ENCODE measurements at regions not wholly inside any gene's neighbourhood (a gene's known extent, or its start where the extent isn't known, plus 50 kb on each side); places are given as distances from the start of the nearest gene placed in this dataset.

GRCh38 chr13:97111756-97112155 lies 110.4 kb upstream of the MBNL2 start:
- no peak for DNase-seq (ENCODE audit: low spot score)

GRCh38 chr13:97112446-97113152 lies 109.5 kb upstream of the MBNL2 start:
- DNase-seq (ENCODE audit: low spot score) = no peak

GRCh38 chr13:97113231-97114001 lies 108.7 kb upstream of the MBNL2 start:
- DNase-seq (ENCODE audit: low spot score) = peak; percentile 66

DNA sequence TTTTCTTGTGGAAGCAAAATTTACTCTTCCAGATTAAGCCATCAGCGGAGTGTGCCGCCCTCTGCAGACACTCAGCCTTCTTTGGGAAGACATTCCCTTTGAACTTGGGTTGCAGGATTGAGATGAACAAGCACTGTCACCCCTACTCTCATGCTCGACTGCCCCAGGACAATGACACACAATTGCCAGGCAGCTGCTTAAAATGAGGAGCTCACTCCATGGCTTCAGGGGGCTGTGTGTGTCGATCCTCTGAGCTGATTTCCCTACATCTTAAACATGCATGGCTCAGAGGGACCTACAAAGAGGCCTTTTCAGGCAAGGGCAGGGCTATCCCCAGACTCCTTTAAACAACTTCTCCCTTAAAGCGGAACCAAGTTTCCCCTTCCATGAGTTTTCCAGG lies 107.5 kb upstream of the MBNL2 start:
- no peak for DNase-seq (ENCODE audit: low spot score)

DNA sequence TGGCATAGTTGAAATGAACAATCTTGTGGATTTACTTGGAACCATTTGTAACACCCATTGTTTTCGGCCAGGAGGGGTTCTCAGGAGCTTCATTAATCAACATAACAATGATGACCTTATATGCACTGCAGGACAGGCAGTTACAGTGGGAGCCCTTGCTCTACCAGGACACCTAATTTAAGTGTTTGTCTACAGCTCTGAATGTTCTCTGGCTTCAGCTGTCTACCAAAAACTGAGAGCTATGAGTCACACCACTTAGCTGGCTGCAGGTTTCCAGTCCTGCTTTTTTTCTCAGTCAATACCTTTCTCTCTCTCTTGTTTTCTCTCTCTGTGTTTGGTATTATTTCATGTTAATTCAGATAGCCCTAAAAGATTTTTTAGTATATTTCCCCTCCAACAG lies 105.4 kb upstream of the MBNL2 start:
- DNase-seq (ENCODE audit: low spot score) = peak; percentile 45

- no peak for DNase-seq (ENCODE audit: low spot score)
Measured at GRCh38 chr13:97117388-97117910, 104.7 kb upstream of the MBNL2 start.

GRCh38 chr13:97119943-97120342 lies 102.2 kb upstream of the MBNL2 start:
- no peak for DNase-seq (ENCODE audit: low spot score)

DNA sequence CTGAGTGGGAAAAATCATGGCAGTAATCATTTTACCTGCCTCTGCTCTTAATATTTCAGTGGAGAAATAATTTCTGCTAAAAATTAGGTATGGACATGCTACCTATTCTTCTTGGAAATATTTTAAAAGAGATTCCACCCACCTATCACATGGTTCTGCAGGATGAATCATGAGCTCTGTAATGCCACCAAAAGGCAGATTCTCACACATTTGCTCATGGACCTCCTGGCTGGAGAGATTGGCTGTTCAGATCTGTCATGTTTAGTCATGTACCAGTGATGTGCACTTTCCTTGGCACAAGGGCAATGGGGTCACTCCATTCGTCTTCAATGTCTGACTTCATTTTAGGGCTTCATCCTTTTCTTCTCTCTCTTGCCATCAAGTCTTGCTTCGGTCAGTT lies 101.8 kb upstream of the MBNL2 start:
- DNase-seq (ENCODE audit: low spot score) = no peak

GRCh38 chr13:97120976-97121375 lies 101.2 kb upstream of the MBNL2 start:
- no peak for DNase-seq (ENCODE audit: low spot score)

GRCh38 chr13:97121894-97122293 lies 100.2 kb upstream of the MBNL2 start:
- peak; percentile 74 for DNase-seq (ENCODE audit: low spot score)

- peak; percentile 85 for DNase-seq (ENCODE audit: low spot score)
Measured at GRCh38 chr13:97122381-97122996, 99.6 kb upstream of the MBNL2 start.

- DNase-seq (ENCODE audit: low spot score) = no peak
Measured at GRCh38 chr13:97124206-97124605, 97.9 kb upstream of the MBNL2 start.

DNA sequence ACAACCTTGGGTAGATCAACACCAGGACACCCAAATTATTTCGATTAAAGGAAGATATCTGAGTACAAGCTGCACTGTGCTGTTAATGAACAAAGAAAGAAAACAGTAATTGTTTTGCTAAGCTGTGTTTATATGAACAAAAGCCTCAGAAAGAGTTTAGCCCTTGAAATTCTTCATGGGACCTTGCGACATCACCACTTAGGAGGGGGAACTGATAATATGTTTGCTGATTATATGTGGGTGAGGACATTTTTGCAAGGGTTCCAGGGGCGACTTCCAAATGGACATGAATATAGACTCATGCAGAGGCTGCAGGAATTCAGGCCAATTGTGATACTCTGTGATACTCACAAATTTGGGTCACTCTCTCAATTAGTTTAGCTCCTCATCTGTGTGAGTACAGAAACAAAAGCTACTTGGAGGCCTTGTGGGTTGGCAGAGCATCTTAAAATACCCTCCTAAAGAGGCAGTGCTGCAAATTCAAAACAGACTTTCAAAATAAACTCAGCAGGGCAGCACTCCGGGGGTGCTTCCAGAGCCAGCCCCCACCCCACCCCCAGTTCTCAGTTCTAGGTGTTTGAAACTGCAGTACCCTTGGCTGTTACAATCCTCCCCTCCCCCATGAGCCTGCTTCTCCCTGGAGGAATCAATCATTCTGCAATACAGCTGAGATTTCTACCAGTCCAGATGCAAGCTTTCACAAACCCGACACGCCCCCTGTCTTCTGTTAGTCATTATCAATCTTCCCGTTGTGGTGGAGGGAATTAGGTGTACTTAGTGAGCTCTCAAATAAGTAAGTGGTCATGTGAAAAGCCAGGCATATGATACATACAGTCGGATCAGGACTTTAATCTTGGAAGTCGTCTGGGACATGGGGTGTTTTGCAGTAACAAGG lies 97.0 kb upstream of the MBNL2 start:
- DNase-seq (ENCODE audit: low spot score) = peak; percentile 85

DNA sequence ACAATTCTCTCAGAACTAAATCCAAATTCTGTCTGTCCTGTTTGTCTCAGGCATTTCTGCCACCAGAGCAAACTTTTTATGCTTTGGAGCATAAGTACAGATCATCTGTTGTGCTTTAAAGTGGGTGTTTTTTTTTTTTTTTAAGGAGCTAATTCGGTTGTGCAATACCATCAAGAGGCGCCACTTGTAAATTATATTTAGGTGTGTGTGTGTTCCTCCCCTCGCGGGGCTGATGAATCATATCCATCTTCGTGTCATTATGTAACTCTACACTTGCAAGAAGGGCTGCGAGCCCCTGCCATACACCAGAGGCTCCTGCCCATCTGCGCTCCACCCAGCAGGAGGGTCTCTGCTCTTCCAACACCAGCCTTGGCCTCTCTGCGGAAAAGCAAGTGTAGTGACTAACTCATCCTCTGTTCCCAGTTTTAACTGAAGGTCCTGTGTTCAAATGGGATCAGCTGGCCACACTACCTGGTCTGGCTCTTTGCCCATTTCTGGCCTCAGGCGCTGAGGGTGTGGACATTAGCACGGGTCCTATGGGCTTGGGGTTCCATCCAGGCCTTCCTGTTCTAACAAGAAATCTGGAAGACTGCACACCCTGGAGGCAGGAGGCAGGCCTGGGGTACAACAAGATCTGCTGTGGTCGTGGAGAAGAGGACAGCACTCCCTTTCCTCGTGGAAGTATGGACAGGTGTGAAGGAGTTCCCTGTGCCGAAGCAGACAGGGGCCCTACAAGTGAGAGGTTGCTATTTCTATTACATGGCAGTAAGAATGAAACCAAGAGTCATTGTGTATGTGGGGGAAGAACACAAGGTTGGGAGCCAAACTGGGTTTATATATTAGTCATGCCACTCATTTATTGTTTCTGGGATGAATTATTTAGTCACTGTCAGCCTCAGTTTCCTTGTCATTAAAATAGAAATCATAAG lies 96.1 kb upstream of the MBNL2 start:
- peak; percentile 49 for DNase-seq (ENCODE audit: low spot score)

DNA sequence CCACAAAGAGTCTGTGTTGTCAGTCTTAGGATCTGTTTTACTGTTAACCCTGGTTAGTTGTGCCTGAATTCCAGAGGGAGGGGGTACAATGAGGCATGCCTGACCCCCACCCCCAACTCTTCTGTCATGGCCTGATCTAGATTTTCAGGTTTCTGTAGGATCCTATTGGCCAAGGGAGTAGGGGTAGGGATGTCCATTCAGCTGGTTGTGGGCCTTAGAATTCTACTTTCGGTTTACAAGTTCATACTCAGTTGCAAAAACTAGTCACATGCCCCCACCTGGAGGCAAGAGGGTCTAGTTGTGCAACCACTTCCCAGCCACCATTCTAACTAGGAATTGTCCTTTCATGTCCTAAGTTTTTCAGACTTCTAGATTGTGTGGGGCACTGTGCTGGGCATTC lies 94.3 kb upstream of the MBNL2 start:
- no peak for DNase-seq (ENCODE audit: low spot score)

DNA sequence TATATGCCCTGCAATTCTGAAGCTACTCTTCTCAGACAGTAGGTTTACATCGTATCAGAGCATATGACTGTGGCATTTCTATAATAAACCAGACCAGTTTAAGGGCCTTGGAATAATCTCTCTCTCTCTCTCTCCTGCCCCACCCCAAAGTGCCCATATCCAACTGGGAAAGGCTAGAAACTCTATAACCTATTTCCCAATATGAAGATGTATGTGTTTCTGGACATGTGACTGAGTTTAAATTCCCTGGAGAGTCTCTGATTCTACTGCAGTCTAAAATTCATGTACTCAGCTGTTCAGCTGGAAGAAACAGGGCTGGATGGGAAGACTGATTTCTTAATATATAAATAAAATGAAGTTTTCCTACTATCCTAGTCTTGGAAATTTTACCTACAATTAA lies 91.9 kb upstream of the MBNL2 start:
- DNase-seq (ENCODE audit: low spot score) = no peak

- DNase-seq (ENCODE audit: low spot score) = no peak
Measured at GRCh38 chr13:97131447-97131846, 90.7 kb upstream of the MBNL2 start.

- no peak for DNase-seq (ENCODE audit: low spot score)
Measured at GRCh38 chr13:97133554-97133953, 88.6 kb upstream of the MBNL2 start.

GRCh38 chr13:97133955-97134354 lies 88.2 kb upstream of the MBNL2 start:
- peak; percentile 81 for DNase-seq (ENCODE audit: low spot score)

DNA sequence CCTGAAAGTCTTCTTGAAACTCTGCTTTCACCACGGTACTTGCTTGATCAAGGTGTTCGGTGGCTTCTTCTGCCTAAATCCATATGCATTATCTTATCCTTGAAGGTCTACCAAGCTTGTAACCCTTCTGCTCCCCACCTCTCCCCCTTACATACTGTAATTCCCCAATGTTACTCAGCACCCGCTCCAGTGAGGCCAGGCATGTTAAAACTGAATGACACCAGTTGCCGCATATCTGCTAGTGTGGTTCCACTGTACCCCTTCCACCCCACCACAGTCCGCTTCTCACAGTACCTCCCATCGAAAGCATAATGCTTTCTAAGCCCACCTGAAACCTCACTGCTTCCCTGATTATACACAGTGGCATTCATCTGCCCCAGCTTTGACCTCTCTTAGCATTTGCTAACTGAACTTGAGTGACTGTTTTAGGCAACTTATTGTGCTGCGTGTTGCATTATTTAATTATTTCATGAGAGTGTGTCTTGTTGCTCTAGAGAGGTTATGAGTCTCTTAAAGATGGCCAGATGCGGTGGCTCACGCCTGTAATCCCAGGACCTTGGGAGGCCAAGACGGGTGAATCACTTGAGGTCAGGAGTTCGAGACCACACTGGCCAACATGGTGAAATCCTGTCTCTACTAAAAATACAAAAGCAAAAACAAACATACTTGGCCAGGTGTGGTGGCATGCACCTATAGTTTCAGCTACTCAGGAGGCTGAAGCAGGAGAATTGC lies 87.6 kb upstream of the MBNL2 start:
- no peak for DNase-seq (ENCODE audit: low spot score)
